Kidney (tissue), 13 donors: ENCODE measurements at regions not wholly inside any gene's neighbourhood (a gene's known extent, or its start where the extent isn't known, plus 50 kb on each side); places are given as distances from the start of the nearest gene placed in this dataset.

ENCODE experiments used
- DNase-seq, 5 donors: peaks; one replicate each; pipeline ENCODE4 v3.0.0-alpha.2; 2013 to 2020
- FAIRE-seq: peaks from 2 replicates; lab custom pipeline; 2012; peaks lifted over from hg19 to GRCh38; lab: Jason Lieb, UNC
- H3K27ac ChIP-seq, 2 donors: one replicate each; pipeline ENCODE4 v1.7.0; 2013; ENCODE audit warnings: low read depth in 2 of 2, low read length in 2 of 2, inconsistent platforms in 1 of 2
- H3K27me3 ChIP-seq: one replicate; pipeline ENCODE4 v1.7.1; 2013; ENCODE audit warnings: low read length, inconsistent platforms; ENCODE audit not compliant: control insufficient read depth, insufficient read depth
- H3K36me3 ChIP-seq, 3 donors: one replicate each; pipeline versions ENCODE4 v1.7.0 to v1.7.1; 2013; ENCODE audit warnings: low read length in 3 of 3, control low read depth in 1 of 3, inconsistent platforms in 1 of 3; ENCODE audit not compliant: insufficient read depth in 3 of 3, control insufficient read depth in 2 of 3
- H3K4me1 ChIP-seq, 3 donors: one replicate each; pipeline versions ENCODE4 v1.7.0 to v1.7.1; 2013; ENCODE audit warnings: low read length in 3 of 3, inconsistent platforms in 1 of 3, low read depth in 1 of 3; ENCODE audit not compliant: control insufficient read depth in 2 of 3, insufficient read depth in 2 of 3
- H3K4me3 ChIP-seq, 3 donors: one replicate each; pipeline versions ENCODE4 v1.7.0 to v1.8.1; 2013; ENCODE audit warnings: low read length in 3 of 3, control low read depth in 1 of 3, inconsistent platforms in 1 of 3
- H3K9ac ChIP-seq, 3 donors: one replicate each; pipeline versions ENCODE4 v1.7.0 to v1.7.1; 2013; ENCODE audit warnings: low read length in 3 of 3, control low read depth in 1 of 3, inconsistent platforms in 1 of 3
- H3K9me3 ChIP-seq, 3 donors: one replicate each; pipeline versions ENCODE4 v1.7.0 to v1.7.1; 2013; ENCODE audit warnings: low read length in 3 of 3, control low read depth in 1 of 3, inconsistent platforms in 1 of 3; ENCODE audit not compliant: control insufficient read depth in 2 of 3, insufficient read depth in 1 of 3
- intact Hi-C: fragments of 100-400 bp; cut with DNase I; formaldehyde crosslinking; loops from one replicate; pipeline ENCODE4 v1.11.1; 2022
- TF ChIP-seq, protein P1 (sequence below): IDR thresholded peaks from 3 replicates; pipeline ENCODE4 v1.5.1; 2012; ENCODE audit warnings: mild to moderate bottlenecking, moderate library complexity, borderline replicate concordance; ENCODE audit not compliant: insufficient read depth; ENCODE audit errors: extremely low read depth
- donor health status: control.
- donor health status: control.
- donor health status: control.
- donor health status: control.
- donor health status: control.
- donor health status: DM: yes; HTN: yes; CAD: no.
- donor health status: Normal renal cell carcinoma (clear cell type).

- Histone ChIP-seq H3K4me1 (no peaks in the 10 kb centered on the region), H3K4me3 (no peak overlapping the region), H3K27me3 (no peaks in the 10 kb centered on the region), H3K9ac (no peak overlapping the region), H3K36me3 (no peaks in the 10 kb centered on the region), H3K9me3 (no peaks in the 10 kb centered on the region), H3K27ac (no peak overlapping the region)
- TF ChIP-seq, protein P1, sequence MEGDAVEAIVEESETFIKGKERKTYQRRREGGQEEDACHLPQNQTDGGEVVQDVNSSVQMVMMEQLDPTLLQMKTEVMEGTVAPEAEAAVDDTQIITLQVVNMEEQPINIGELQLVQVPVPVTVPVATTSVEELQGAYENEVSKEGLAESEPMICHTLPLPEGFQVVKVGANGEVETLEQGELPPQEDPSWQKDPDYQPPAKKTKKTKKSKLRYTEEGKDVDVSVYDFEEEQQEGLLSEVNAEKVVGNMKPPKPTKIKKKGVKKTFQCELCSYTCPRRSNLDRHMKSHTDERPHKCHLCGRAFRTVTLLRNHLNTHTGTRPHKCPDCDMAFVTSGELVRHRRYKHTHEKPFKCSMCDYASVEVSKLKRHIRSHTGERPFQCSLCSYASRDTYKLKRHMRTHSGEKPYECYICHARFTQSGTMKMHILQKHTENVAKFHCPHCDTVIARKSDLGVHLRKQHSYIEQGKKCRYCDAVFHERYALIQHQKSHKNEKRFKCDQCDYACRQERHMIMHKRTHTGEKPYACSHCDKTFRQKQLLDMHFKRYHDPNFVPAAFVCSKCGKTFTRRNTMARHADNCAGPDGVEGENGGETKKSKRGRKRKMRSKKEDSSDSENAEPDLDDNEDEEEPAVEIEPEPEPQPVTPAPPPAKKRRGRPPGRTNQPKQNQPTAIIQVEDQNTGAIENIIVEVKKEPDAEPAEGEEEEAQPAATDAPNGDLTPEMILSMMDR: no peak
- FAIRE-seq (no peak), DNase-seq (no peak)
- intact Hi-C loops: no loop called here
Observed at GRCh38 chr3:165382672-165383071, 186.5 kb upstream of the SLITRK3 start.

- no peak for FAIRE-seq
- no peak overlapping the region for H3K4me3 ChIP-seq
Observed at GRCh38 chr3:165378761-165379160, 182.6 kb upstream of the SLITRK3 start.

GRCh38 chr3:165359005-165359404, 162.8 kb upstream of the SLITRK3 start:
- Histone ChIP-seq H3K4me1 (no peaks in the 10 kb centered on the region), H3K27ac (no peak overlapping the region), H3K27me3 (no peaks in the 10 kb centered on the region), H3K36me3 (no peaks in the 10 kb centered on the region), H3K9me3 (no peaks in the 10 kb centered on the region), H3K4me3 (no peak overlapping the region), H3K9ac (no peak overlapping the region)
- TF ChIP-seq, protein P1: no peak
- no peak for FAIRE-seq
- intact Hi-C loops: no loop called here
- no peak for DNase-seq

More at GRCh38 chr3:165378761-165379160, 182.6 kb upstream of the SLITRK3 start:
- Histone ChIP-seq H3K27ac (no peak overlapping the region), H3K9ac (no peak overlapping the region), H3K9me3 (no peaks in the 10 kb centered on the region), H3K27me3 (no peaks in the 10 kb centered on the region), H3K4me1 (no peaks in the 10 kb centered on the region), H3K36me3 (no peaks in the 10 kb centered on the region)
- intact Hi-C loops: no loop called here
- TF ChIP-seq, protein P1: no peak
- DNase-seq: no peak

- Histone ChIP-seq H3K27ac (no peak overlapping the region), H3K9me3 (no peaks in the 10 kb centered on the region), H3K27me3 (no peaks in the 10 kb centered on the region), H3K4me1 (no peaks in the 10 kb centered on the region), H3K36me3 (no peaks in the 10 kb centered on the region), H3K4me3 (no peak overlapping the region), H3K9ac (no peak overlapping the region)
- DNase-seq (no peak), FAIRE-seq (no peak)
- TF ChIP-seq, protein P1: no peak
- intact Hi-C loops: no loop called here
Observed at GRCh38 chr3:165355316-165355715, 159.1 kb upstream of the SLITRK3 start.
